ENCODE measurements at regions not wholly inside any gene's neighbourhood (a gene's known extent, or its start where the extent isn't known, plus 50 kb on each side); places are given as distances from the start of the nearest gene placed in this dataset.
"Not testable (repeated sequence)": the region's sequence is repeated elsewhere in the genome, so short reads cannot be mapped to it uniquely, and the experiment has no call there.

- not testable (repeated sequence) for DNase-seq (ENCODE audit: low spot score)
These were observed 1684.4 kb downstream of the SPATA31A7 start for GRCh38 chr9:62874213-62874612.

GRCh38 chr9:62874745-62875599, 1685.1 kb downstream of the SPATA31A7 start:
- DNase-seq (ENCODE audit: low spot score), result not testable (repeated sequence)

GRCh38 chr9:62877552-62877951, 1687.7 kb downstream of the SPATA31A7 start:
- DNase-seq (ENCODE audit: low spot score), result not testable (repeated sequence)

- DNase-seq (ENCODE audit: low spot score), result not testable (repeated sequence)
These were observed 1688.2 kb downstream of the SPATA31A7 start for GRCh38 chr9:62877987-62878386.

- not testable (repeated sequence) for DNase-seq (ENCODE audit: low spot score)
These were observed 1690.6 kb downstream of the SPATA31A7 start for GRCh38 chr9:62880453-62880852.

GRCh38 chr9:62880971-62881370, 1691.1 kb downstream of the SPATA31A7 start:
- not testable (repeated sequence) for DNase-seq (ENCODE audit: low spot score)

GRCh38 chr9:62881811-62882210, 1692.0 kb downstream of the SPATA31A7 start:
- DNase-seq (ENCODE audit: low spot score), result not testable (repeated sequence)

- DNase-seq (ENCODE audit: low spot score), result not testable (repeated sequence)
These were observed 1692.9 kb downstream of the SPATA31A7 start for GRCh38 chr9:62882717-62883116.

- DNase-seq (ENCODE audit: low spot score), result not testable (repeated sequence)
These were observed 1706.9 kb downstream of the SPATA31A7 start for GRCh38 chr9:62896692-62897091.

GRCh38 chr9:62897411-62898225, 1707.8 kb downstream of the SPATA31A7 start:
- DNase-seq (ENCODE audit: low spot score), result not testable (repeated sequence)

- DNase-seq (ENCODE audit: low spot score), result not testable (repeated sequence)
These were observed 1709.8 kb downstream of the SPATA31A7 start for GRCh38 chr9:62899666-62900065.

GRCh38 chr9:62904061-62904460, 1714.2 kb downstream of the SPATA31A7 start:
- DNase-seq (ENCODE audit: low spot score), result not testable (repeated sequence)

GRCh38 chr9:62905722-62906121, 1715.9 kb downstream of the SPATA31A7 start:
- DNase-seq (ENCODE audit: low spot score), result not testable (repeated sequence)

GRCh38 chr9:62907866-62908265, 1718.0 kb downstream of the SPATA31A7 start:
- not testable (repeated sequence) for DNase-seq (ENCODE audit: low spot score)

GRCh38 chr9:62908271-62908670, 1718.4 kb downstream of the SPATA31A7 start:
- not testable (repeated sequence) for DNase-seq (ENCODE audit: low spot score)

GRCh38 chr9:62909447-62909846, 1719.6 kb downstream of the SPATA31A7 start:
- not testable (repeated sequence) for DNase-seq (ENCODE audit: low spot score)

GRCh38 chr9:62912278-62912677, 1722.4 kb downstream of the SPATA31A7 start:
- DNase-seq (ENCODE audit: low spot score), result not testable (repeated sequence)

GRCh38 chr9:62915168-62915567, 1725.3 kb downstream of the SPATA31A7 start:
- not testable (repeated sequence) for DNase-seq (ENCODE audit: low spot score)

- not testable (repeated sequence) for DNase-seq (ENCODE audit: low spot score)
These were observed 1725.8 kb downstream of the SPATA31A7 start for GRCh38 chr9:62915661-62916060.

GRCh38 chr9:62918648-62919385, 1729.0 kb downstream of the SPATA31A7 start:
- DNase-seq (ENCODE audit: low spot score), result not testable (repeated sequence)

- DNase-seq (ENCODE audit: low spot score), result not testable (repeated sequence)
These were observed 1741.6 kb downstream of the SPATA31A7 start for GRCh38 chr9:62931484-62931883.

- not testable (repeated sequence) for DNase-seq (ENCODE audit: low spot score)
These were observed 1763.0 kb downstream of the SPATA31A7 start for GRCh38 chr9:62952840-62953239.

Measured in GM20000 (cell line).